GM10248 (cell line): ENCODE measurements at regions not wholly inside any gene's neighbourhood (a gene's known extent, or its start where the extent isn't known, plus 50 kb on each side); places are given as distances from the start of the nearest gene placed in this dataset.

Source experiments
- CTCF ChIA-PET: fragments of 300-600 bp; sonication (Branson Sonifier 250); formaldehyde crosslinking; extraction: SDS; loops from one replicate; lab custom pipeline; 2021; ENCODE audit warnings: antibody characterized with exemption; lab: Yijun Ruan, JAX
- POLR2A ChIA-PET: fragments of 350-650 bp; sonication (Branson Sonifier 250); formaldehyde crosslinking; extraction: SDS; loops from one replicate; lab custom pipeline; 2020; ENCODE audit warnings: antibody characterized with exemption; lab: Yijun Ruan, JAX
- DNase-seq: peaks from one replicate; pipeline ENCODE4 v3.0.0; 2012; ENCODE audit errors: extremely low spot score
- TF ChIP-seq, protein P1 (sequence below): IDR thresholded peaks from 2 replicates; pipeline ENCODE4 v1.5.1; 2012; ENCODE audit warnings: mild to moderate bottlenecking, low read depth; ENCODE audit errors: extremely low read depth, missing control alignments, control extremely low read depth

GRCh38 chr20:48148916-48149672 is 363.8 kb upstream of the SULF2 start:
- CTCF ChIA-PET = interaction anchor here (1.3 kb wide), 1 partner anchor 13 kb away, joined by 3 read pairs; no protein-coding TSS in a partner anchor
- POLR2A ChIA-PET = no interaction called here
- TF ChIP-seq, protein P1, sequence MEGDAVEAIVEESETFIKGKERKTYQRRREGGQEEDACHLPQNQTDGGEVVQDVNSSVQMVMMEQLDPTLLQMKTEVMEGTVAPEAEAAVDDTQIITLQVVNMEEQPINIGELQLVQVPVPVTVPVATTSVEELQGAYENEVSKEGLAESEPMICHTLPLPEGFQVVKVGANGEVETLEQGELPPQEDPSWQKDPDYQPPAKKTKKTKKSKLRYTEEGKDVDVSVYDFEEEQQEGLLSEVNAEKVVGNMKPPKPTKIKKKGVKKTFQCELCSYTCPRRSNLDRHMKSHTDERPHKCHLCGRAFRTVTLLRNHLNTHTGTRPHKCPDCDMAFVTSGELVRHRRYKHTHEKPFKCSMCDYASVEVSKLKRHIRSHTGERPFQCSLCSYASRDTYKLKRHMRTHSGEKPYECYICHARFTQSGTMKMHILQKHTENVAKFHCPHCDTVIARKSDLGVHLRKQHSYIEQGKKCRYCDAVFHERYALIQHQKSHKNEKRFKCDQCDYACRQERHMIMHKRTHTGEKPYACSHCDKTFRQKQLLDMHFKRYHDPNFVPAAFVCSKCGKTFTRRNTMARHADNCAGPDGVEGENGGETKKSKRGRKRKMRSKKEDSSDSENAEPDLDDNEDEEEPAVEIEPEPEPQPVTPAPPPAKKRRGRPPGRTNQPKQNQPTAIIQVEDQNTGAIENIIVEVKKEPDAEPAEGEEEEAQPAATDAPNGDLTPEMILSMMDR = peak; percentile 19
- DNase-seq = no peak

GRCh38 chr20:48148020-48148419 is 362.7 kb upstream of the SULF2 start:
- ChIA-PET POLR2A (no interaction called here), CTCF (no interaction called here)
- DNase-seq = no peak
- TF ChIP-seq, protein P1 = no peak

GRCh38 chr20:48147311-48147710 is 362.0 kb upstream of the SULF2 start:
- CTCF ChIA-PET = no interaction called here
- POLR2A ChIA-PET = no interaction called here
- no peak for DNase-seq
- TF ChIP-seq, protein P1 = no peak

DNA sequence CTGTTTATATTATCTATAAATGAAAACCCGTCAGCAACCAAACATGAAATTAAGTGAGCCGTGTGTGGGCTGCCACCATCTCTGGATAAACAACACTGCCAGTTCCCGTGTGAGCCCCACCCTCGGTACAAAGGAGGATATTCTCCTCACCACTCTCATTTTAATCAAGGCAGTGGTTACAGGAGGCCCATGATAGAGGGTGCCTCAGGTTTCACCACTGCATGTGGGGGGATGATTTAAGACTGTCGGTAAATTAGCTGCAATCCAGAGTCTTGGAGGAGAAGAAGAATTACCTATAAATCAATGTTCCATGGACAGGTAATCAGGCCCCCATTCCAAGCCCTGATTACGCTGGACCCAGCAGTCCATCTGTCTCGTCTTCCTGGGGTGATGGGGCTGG is 361.6 kb upstream of the SULF2 start:
- CTCF ChIA-PET = interaction anchor here (1.4 kb wide), 1 partner anchor 10 kb away, joined by 3 read pairs; no protein-coding TSS in a partner anchor
- POLR2A ChIA-PET = no interaction called here
- no peak for DNase-seq
- TF ChIP-seq, protein P1 = no peak

DNA sequence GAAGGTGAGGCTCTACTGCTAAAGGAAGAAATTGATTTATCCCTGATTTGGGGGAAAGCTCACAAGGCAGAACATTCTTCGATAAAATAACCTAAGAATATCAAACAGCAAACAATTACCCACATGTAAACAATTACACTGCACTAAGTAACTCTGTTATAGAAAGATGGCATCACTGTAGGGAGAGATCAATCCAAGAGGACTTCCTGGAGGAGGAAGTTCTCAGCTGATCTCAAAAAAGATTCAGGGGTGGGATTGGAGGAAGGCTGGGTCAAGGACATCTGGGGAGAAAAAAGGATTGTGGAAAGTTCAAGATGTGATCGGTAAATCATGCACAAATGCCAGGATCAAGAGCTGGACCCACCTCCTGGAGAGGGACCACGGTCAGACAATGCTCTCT is 361.0 kb upstream of the SULF2 start:
- TF ChIP-seq, protein P1 = no peak
- CTCF ChIA-PET = interaction anchor here (1.4 kb wide), 1 partner anchor 9 kb away, joined by 3 read pairs; no protein-coding TSS in a partner anchor
- POLR2A ChIA-PET = no interaction called here
- no peak for DNase-seq

GRCh38 chr20:48143435-48144081 is 358.3 kb upstream of the SULF2 start:
- TF ChIP-seq, protein P1 = no peak
- CTCF ChIA-PET = interaction anchor here (1.6 to 2.5 kb wide), 2 partner anchors 248 to 477 kb away, joined by 4 to 7 read pairs; no protein-coding TSS in a partner anchor
- DNase-seq = no peak
- POLR2A ChIA-PET = no interaction called here
